ENCODE measurements at regions not wholly inside any gene's neighbourhood (a gene's known extent, or its start where the extent isn't known, plus 50 kb on each side); places are given as distances from the start of the nearest gene placed in this dataset.

- TF ChIP-seq CTCF (IDR thresholded peaks at IDR 0.05): no peak
- no peak for TF ChIP-seq EZH2phosphoT487 (IDR thresholded peaks at IDR 0.05)
These were observed 526.9 kb downstream of the DTWD2 start for GRCh38 chr5:118461436-118461835.

All from neural progenitor cell (in vitro differentiated cells).